ENCODE measurements at regions not wholly inside any gene's neighbourhood (a gene's known extent, or its start where the extent isn't known, plus 50 kb on each side); places are given as distances from the start of the nearest gene placed in this dataset.

- Histone ChIP-seq H3K9me3 (ENCODE audit: control insufficient read depth, insufficient read depth, low read length) (no peaks in the 10 kb centered on the region), H3K27me3 (ENCODE audit: control insufficient read depth, low read length) (no peaks in the 10 kb centered on the region), H3K4me1 (ENCODE audit: control insufficient read depth, low read length) (no peaks in the 10 kb centered on the region), H3F3A (ENCODE audit: control insufficient read depth, insufficient read depth) (no peaks in the 10 kb centered on the region), H3K36me3 (ENCODE audit: control insufficient read depth, low read length) (no peaks in the 10 kb centered on the region), H3K4me3 (ENCODE audit: low read length) (no peak overlapping the region), H3K9me2 (replicated peaks; ENCODE audit: control insufficient read depth, low read length) (no peaks in the 10 kb centered on the region), H4K20me1 (ENCODE audit: control insufficient read depth, insufficient read depth, low read depth, low read length) (no peaks in the 10 kb centered on the region), H3K79me2 (ENCODE audit: control insufficient read depth, low read length) (no peaks in the 10 kb centered on the region), H3K4me2 (ENCODE audit: low read length) (no peak overlapping the region), H3K27ac (ENCODE audit: low read depth, low read length) (no peak overlapping the region)
- TF ChIP-seq, protein P1, sequence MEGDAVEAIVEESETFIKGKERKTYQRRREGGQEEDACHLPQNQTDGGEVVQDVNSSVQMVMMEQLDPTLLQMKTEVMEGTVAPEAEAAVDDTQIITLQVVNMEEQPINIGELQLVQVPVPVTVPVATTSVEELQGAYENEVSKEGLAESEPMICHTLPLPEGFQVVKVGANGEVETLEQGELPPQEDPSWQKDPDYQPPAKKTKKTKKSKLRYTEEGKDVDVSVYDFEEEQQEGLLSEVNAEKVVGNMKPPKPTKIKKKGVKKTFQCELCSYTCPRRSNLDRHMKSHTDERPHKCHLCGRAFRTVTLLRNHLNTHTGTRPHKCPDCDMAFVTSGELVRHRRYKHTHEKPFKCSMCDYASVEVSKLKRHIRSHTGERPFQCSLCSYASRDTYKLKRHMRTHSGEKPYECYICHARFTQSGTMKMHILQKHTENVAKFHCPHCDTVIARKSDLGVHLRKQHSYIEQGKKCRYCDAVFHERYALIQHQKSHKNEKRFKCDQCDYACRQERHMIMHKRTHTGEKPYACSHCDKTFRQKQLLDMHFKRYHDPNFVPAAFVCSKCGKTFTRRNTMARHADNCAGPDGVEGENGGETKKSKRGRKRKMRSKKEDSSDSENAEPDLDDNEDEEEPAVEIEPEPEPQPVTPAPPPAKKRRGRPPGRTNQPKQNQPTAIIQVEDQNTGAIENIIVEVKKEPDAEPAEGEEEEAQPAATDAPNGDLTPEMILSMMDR (IDR thresholded peaks at IDR 0.05; ENCODE audit: low read depth, low read length, poor library complexity, severe bottlenecking) = no peak
- no peak for TF ChIP-seq EZH2phosphoT487 (IDR thresholded peaks at IDR 0.05; ENCODE audit: borderline replicate concordance, low read length)
These were observed 142.1 kb upstream of the PTGFR start for GRCh38 chr1:78348496-78349284.

DNA sequence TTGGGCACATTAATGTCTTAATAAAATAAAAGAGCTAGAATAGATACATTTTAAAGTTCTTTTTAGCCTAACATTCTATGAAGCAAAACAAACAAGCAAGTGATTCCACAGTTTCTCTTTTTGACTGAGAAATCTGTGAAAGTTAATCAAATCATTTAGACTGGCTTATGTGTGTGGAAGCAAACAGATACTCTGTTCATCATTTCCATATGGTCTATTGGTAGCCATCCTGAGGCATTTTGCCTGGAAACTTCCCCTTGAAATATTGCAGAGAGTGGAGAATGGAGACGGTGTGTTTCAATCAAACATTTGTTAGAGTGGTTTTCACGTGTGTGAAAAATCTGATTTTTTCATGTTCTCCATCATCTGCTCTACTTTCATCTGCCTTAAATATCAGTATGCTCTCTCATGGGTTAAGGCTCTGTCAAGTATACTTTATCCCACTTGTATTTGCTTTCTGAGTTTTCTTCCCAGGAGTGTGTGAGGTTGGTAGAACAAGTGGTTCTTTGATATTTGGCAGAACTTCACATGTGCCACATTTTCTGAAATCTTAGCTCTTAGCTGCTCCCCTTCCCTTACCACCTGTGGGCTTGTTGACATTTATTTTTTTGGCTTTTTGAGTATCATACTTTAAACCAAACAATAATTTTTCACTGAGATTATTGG is 139.1 kb upstream of the PTGFR start:
- H3K9me2 ChIP-seq (replicated peaks; ENCODE audit: control insufficient read depth, low read length) = no peaks in the 10 kb centered on the region

GRCh38 chr1:78355656-78356055 is 135.1 kb upstream of the PTGFR start:
- no peaks in the 10 kb centered on the region for H3K9me3 ChIP-seq (ENCODE audit: control insufficient read depth, insufficient read depth, low read length)
- no peak overlapping the region for H3K27ac ChIP-seq (ENCODE audit: low read depth, low read length)
- H3K36me3 ChIP-seq (ENCODE audit: control insufficient read depth, low read length) = no peaks in the 10 kb centered on the region
- H3F3A ChIP-seq (ENCODE audit: control insufficient read depth, insufficient read depth) = no peaks in the 10 kb centered on the region
- no peak overlapping the region for H3K4me3 ChIP-seq (ENCODE audit: low read length)
- H3K4me1 ChIP-seq (ENCODE audit: control insufficient read depth, low read length) = no peaks in the 10 kb centered on the region
- H3K79me2 ChIP-seq (ENCODE audit: control insufficient read depth, low read length) = no peaks in the 10 kb centered on the region
- H3K27me3 ChIP-seq (ENCODE audit: control insufficient read depth, low read length) = no peaks in the 10 kb centered on the region
- no peak overlapping the region for H3K4me2 ChIP-seq (ENCODE audit: low read length)
- no peaks in the 10 kb centered on the region for H4K20me1 ChIP-seq (ENCODE audit: control insufficient read depth, insufficient read depth, low read depth, low read length)
- TF ChIP-seq EZH2phosphoT487 (IDR thresholded peaks at IDR 0.05; ENCODE audit: borderline replicate concordance, low read length) = no peak
- TF ChIP-seq, protein P1 (IDR thresholded peaks at IDR 0.05; ENCODE audit: low read depth, low read length, poor library complexity, severe bottlenecking) = no peak
- no peaks in the 10 kb centered on the region for H3K9me2 ChIP-seq (replicated peaks; ENCODE audit: control insufficient read depth, low read length)

More for the DNA sequence above, 139.1 kb upstream of the PTGFR start:
- H3K9me3 ChIP-seq (ENCODE audit: control insufficient read depth, insufficient read depth, low read length) = no peaks in the 10 kb centered on the region
- no peaks in the 10 kb centered on the region for H3K4me1 ChIP-seq (ENCODE audit: control insufficient read depth, low read length)
- H3F3A ChIP-seq (ENCODE audit: control insufficient read depth, insufficient read depth) = no peaks in the 10 kb centered on the region
- no peak for TF ChIP-seq EZH2phosphoT487 (IDR thresholded peaks at IDR 0.05; ENCODE audit: borderline replicate concordance, low read length)
- TF ChIP-seq, protein P1 (IDR thresholded peaks at IDR 0.05; ENCODE audit: low read depth, low read length, poor library complexity, severe bottlenecking) = no peak
- H4K20me1 ChIP-seq (ENCODE audit: control insufficient read depth, insufficient read depth, low read depth, low read length) = no peaks in the 10 kb centered on the region
- H3K4me3 ChIP-seq (ENCODE audit: low read length) = no peak overlapping the region
- no peaks in the 10 kb centered on the region for H3K79me2 ChIP-seq (ENCODE audit: control insufficient read depth, low read length)
- H3K36me3 ChIP-seq (ENCODE audit: control insufficient read depth, low read length) = no peaks in the 10 kb centered on the region
- H3K27me3 ChIP-seq (ENCODE audit: control insufficient read depth, low read length) = no peaks in the 10 kb centered on the region
- no peak overlapping the region for H3K27ac ChIP-seq (ENCODE audit: low read depth, low read length)
- H3K4me2 ChIP-seq (ENCODE audit: low read length) = no peak overlapping the region
